ENCODE measurements at regions not wholly inside any gene's neighbourhood (a gene's known extent, or its start where the extent isn't known, plus 50 kb on each side); places are given as distances from the start of the nearest gene placed in this dataset.

DNA sequence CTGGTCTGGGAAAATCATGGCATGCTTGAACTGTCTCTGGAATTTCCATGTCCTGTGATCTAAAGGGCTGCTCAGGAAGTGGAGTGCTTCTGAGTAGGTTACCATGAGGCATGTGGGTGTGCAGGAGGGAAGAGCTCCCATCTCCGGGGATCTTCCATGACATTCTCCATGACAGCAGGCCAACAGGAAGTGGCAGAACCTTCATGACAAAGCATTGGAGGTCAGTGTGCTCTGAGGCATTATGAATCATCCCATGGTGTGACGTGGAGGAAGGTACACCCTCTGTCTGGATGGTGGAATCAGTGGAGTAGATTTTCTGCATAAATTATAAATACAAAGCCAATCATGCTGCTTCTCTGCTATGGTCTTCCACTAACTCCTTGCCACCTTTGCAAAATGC, 139.6 kb upstream of the E2F8 start:
- H2AFZ ChIP-seq (ENCODE audit: low read depth, low read length) = no peak overlapping the region
- ATAC-seq (no peak), DNase-seq (ENCODE audit: extremely low read depth in 1 of 4, low spot score in 3 of 4) (no peak), FAIRE-seq (no peak)
- peaks cover 15 to 39% of the 10 kb centered on the region in 2 experiments for H3K27me3 ChIP-seq (ENCODE audit: control insufficient read depth in 2 of 2, insufficient read depth in 2 of 2, low read length in 2 of 2)
- TF ChIP-seq TAF9B (IDR thresholded peaks at IDR 0.05; ENCODE audit: partially characterized antibody) (no peak), ESRRA (IDR thresholded peaks at IDR 0.05; ENCODE audit: borderline replicate concordance, low read depth) (no peak), CREM (IDR thresholded peaks at IDR 0.05; ENCODE audit: low read depth) (0 out of 2 replicates have a peak, but pooled peaks have one; percentile 10), FOSL1 (tag; conservative IDR thresholded peaks at IDR 0.05) (peak; percentile 54; the same call in 1 of the 2 replicates), ARID1B (IDR thresholded peaks at IDR 0.05) (no peak)
- H3K27ac ChIP-seq (ENCODE audit: extremely low read depth, low read depth, low read length) = no peak overlapping the region
- H3K36me3 ChIP-seq (ENCODE audit: control insufficient read depth, insufficient read depth, low read length) = no peaks in the 10 kb centered on the region
- ChIA-PET CTCF (ENCODE audit: low intra/inter-chr PET ratio) (no interaction called here), POLR2A (interaction anchor here (0.8 kb wide), 1 partner anchor 250 kb away, joined by 3 read pairs; no protein-coding TSS in a partner anchor)
- H3K4me2 ChIP-seq (ENCODE audit: insufficient read depth, low read length) = no peak overlapping the region
- no peaks in the 10 kb centered on the region for H4K20me1 ChIP-seq (replicated peaks; ENCODE audit: control insufficient read depth, insufficient read depth, low read length)
- no peak overlapping the region for H3K9ac ChIP-seq (ENCODE audit: insufficient read depth in 1 of 2, low read depth in 2 of 2, low read length in 2 of 2)
- intact Hi-C loops (cut with micrococcal nuclease) (no loop called here), in situ Hi-C loops (cut with MboI) (no loop called here)
- H3K4me3 ChIP-seq = no peak overlapping the region
- H3K4me1 ChIP-seq (replicated peaks in 1 of 2; ENCODE audit: control insufficient read depth in 2 of 2, insufficient read depth in 2 of 2, low read length in 2 of 2) = no peaks in the 10 kb centered on the region
- H3K79me2 ChIP-seq (ENCODE audit: control insufficient read depth, insufficient read depth, low read length) = no peaks in the 10 kb centered on the region
- H3K9me1 ChIP-seq (ENCODE audit: control insufficient read depth, insufficient read depth, low read length) = peaks cover 3% of the 10 kb centered on the region
- H3K9me3 ChIP-seq (replicated peaks; ENCODE audit: control insufficient read depth, insufficient read depth, low read depth, low read length) = no peaks in the 10 kb centered on the region
- BruUV-seq (replicated peaks) = no TSS peak
- 0% methylated on average over 2 of the region's 2 CpGs for WGBS (ENCODE audit: insufficient coverage, low coverage, missing lambda C conversion rate)

DNA sequence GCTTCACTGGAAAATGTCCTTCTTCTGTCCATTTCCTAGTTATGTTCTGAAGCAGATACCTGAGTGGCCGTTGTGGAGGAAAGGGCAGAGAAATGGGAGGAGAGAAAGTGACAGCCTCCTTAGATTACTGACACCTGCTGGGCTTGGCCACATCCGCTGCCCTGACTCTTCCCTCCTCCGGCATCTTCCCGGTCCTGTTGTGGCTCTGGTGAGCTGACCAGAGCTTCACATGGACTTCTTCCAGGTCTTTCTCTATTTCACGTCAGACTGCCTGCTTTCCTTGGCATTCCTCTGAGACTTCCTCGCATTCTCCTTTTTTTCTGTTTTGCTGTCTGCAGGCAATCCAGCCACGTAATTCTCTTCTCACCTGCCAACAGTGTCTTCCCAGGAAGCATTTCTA, 138.7 kb upstream of the E2F8 start:
- FAIRE-seq (no peak), ATAC-seq (no peak), DNase-seq (ENCODE audit: extremely low read depth in 1 of 4, low spot score in 3 of 4) (no peak)
- H3K4me3 ChIP-seq = no peak overlapping the region
- no peaks in the 10 kb centered on the region for H3K36me3 ChIP-seq (ENCODE audit: control insufficient read depth, insufficient read depth, low read length)
- H3K9me3 ChIP-seq (replicated peaks; ENCODE audit: control insufficient read depth, insufficient read depth, low read depth, low read length) = no peaks in the 10 kb centered on the region
- H3K79me2 ChIP-seq (ENCODE audit: control insufficient read depth, insufficient read depth, low read length) = no peaks in the 10 kb centered on the region
- intact Hi-C loops (cut with micrococcal nuclease) = no loop called here
- peaks cover 15 to 39% of the 10 kb centered on the region in 2 experiments for H3K27me3 ChIP-seq (ENCODE audit: control insufficient read depth in 2 of 2, insufficient read depth in 2 of 2, low read length in 2 of 2)
- H3K4me1 ChIP-seq (replicated peaks in 1 of 2; ENCODE audit: control insufficient read depth in 2 of 2, insufficient read depth in 2 of 2, low read length in 2 of 2) = no peaks in the 10 kb centered on the region
- no peak overlapping the region for H3K9ac ChIP-seq (ENCODE audit: insufficient read depth in 1 of 2, low read depth in 2 of 2, low read length in 2 of 2)
- ChIA-PET CTCF (ENCODE audit: low intra/inter-chr PET ratio) (no interaction called here), POLR2A (no interaction called here)
- no TSS peak for BruUV-seq (replicated peaks)
- TF ChIP-seq, protein P1, sequence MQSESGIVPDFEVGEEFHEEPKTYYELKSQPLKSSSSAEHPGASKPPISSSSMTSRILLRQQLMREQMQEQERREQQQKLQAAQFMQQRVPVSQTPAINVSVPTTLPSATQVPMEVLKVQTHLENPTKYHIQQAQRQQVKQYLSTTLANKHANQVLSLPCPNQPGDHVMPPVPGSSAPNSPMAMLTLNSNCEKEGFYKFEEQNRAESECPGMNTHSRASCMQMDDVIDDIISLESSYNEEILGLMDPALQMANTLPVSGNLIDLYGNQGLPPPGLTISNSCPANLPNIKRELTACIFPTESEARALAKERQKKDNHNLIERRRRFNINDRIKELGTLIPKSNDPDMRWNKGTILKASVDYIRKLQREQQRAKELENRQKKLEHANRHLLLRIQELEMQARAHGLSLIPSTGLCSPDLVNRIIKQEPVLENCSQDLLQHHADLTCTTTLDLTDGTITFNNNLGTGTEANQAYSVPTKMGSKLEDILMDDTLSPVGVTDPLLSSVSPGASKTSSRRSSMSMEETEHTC (IDR thresholded peaks at IDR 0.05) = no peak
- no peak for TF ChIP-seq NCOA6 (IDR thresholded peaks at IDR 0.05)
- H3K9me1 ChIP-seq (ENCODE audit: control insufficient read depth, insufficient read depth, low read length) = peaks cover 3% of the 10 kb centered on the region
- H3K27ac ChIP-seq (ENCODE audit: extremely low read depth, low read depth, low read length) = no peak overlapping the region
- no peaks in the 10 kb centered on the region for H4K20me1 ChIP-seq (replicated peaks; ENCODE audit: control insufficient read depth, insufficient read depth, low read length)
- no peak overlapping the region for H2AFZ ChIP-seq (ENCODE audit: low read depth, low read length)
- H3K4me2 ChIP-seq (ENCODE audit: insufficient read depth, low read length) = no peak overlapping the region
- in situ Hi-C loops (cut with MboI) = no loop called here
- 1% methylated on average over 7 of the region's 7 CpGs for WGBS (ENCODE audit: insufficient coverage, low coverage, missing lambda C conversion rate)
